ENCODE measurements at regions not wholly inside any gene's neighbourhood (a gene's known extent, or its start where the extent isn't known, plus 50 kb on each side); places are given as distances from the start of the nearest gene placed in this dataset.

- H3K27me3 ChIP-seq (ENCODE audit: control insufficient read depth in 1 of 2, insufficient read depth in 2 of 2, low read length in 2 of 2) = no peaks in the 10 kb centered on the region
- ATAC-seq (no peak), FAIRE-seq (no peak), DNase-seq (ENCODE audit: low spot score) (no peak)
- H2AFZ ChIP-seq (ENCODE audit: low read length) = no peak overlapping the region
- H3K9ac ChIP-seq (ENCODE audit: insufficient read depth, low read depth, low read length) = no peak overlapping the region
- H3K36me3 ChIP-seq (replicated peaks in 1 of 2; ENCODE audit: control insufficient read depth in 1 of 2, insufficient read depth in 2 of 2, low read length in 2 of 2) = no peaks in the 10 kb centered on the region
- WGBS (ENCODE audit: low lambda C conversion rate) = 38% methylated on average over 4 of the region's 4 CpGs
- H4K20me1 ChIP-seq (ENCODE audit: insufficient read depth, low read length) = no peaks in the 10 kb centered on the region
- no TSS peak for BruUV-seq (replicated peaks)
- H3K4me1 ChIP-seq (ENCODE audit: insufficient read depth, low read length) = no peaks in the 10 kb centered on the region
- intact Hi-C loops (cut with micrococcal nuclease; ENCODE audit: unreplicated experiment) (no loop called here), in situ Hi-C loops (cut with HindIII; ENCODE audit: extremely low pct_ligation_motif_present, low pct_unique_long_range_greater_than_20kb) (no loop called here)
- TF ChIP-seq ZKSCAN1 (IDR thresholded peaks at IDR 0.05; ENCODE audit: low read length) = no peak
- TF ChIP-seq TOPORS (CRISPR knock-in tag; IDR thresholded peaks at IDR 0.05) = no peak
- no peak for TF ChIP-seq ZNF232 (CRISPR knock-in tag; IDR thresholded peaks at IDR 0.05; ENCODE audit: borderline replicate concordance)
- no peak for TF ChIP-seq FOSL2 (CRISPR knock-in tag; IDR thresholded peaks at IDR 0.05)
- no peak for TF ChIP-seq ZNF704 (CRISPR knock-in tag; IDR thresholded peaks at IDR 0.05; ENCODE audit: borderline replicate concordance)
- peak; percentile 40 to 79 for TF ChIP-seq MAFK (conservative IDR thresholded peaks at IDR 0.05 in 1 of 2, IDR thresholded peaks at IDR 0.05 in 1 of 2; ENCODE audit: low read length in 2 of 2)
- no peak for TF ChIP-seq EEA1 (CRISPR knock-in tag; IDR thresholded peaks at IDR 0.05; ENCODE audit: borderline replicate concordance)
- peak; percentile 61 for TF ChIP-seq MAFF (IDR thresholded peaks at IDR 0.05; ENCODE audit: low read depth, low read length)
- no peaks in the 10 kb centered on the region for H3K9me3 ChIP-seq (ENCODE audit: low read length)
- H3K27ac ChIP-seq (ENCODE audit: extremely low read length, insufficient read depth, low read length) = no peak overlapping the region
- no peak overlapping the region for H3K4me3 ChIP-seq (replicated peaks in 1 of 3; ENCODE audit: insufficient read depth in 1 of 3, low read depth in 2 of 3, low read length in 3 of 3)
- CTCF ChIA-PET (ENCODE audit: low intra/inter-chr PET ratio, low total read pairs) = no interaction called here
- H3K79me2 ChIP-seq (ENCODE audit: insufficient read depth, low read length) = no peaks in the 10 kb centered on the region
- POLR2A ChIA-PET = no interaction called here
- no peak overlapping the region for H3K4me2 ChIP-seq (ENCODE audit: low read depth, low read length)
These were observed 92.5 kb upstream of the ATP6AP2 start for GRCh38 chrX:40488296-40488695.

- ChIA-PET POLR2A (no interaction called here), CTCF (ENCODE audit: low intra/inter-chr PET ratio, low total read pairs) (no interaction called here)
- H4K20me1 ChIP-seq (ENCODE audit: insufficient read depth, low read length) = no peaks in the 10 kb centered on the region
- no peaks in the 10 kb centered on the region for H3K27me3 ChIP-seq (ENCODE audit: control insufficient read depth in 1 of 2, insufficient read depth in 2 of 2, low read length in 2 of 2)
- H3K79me2 ChIP-seq (ENCODE audit: insufficient read depth, low read length) = no peaks in the 10 kb centered on the region
- in situ Hi-C loops (cut with HindIII; ENCODE audit: extremely low pct_ligation_motif_present, low pct_unique_long_range_greater_than_20kb) = no loop called here
- DNase-seq (ENCODE audit: low spot score) (no peak), FAIRE-seq (no peak), ATAC-seq (no peak)
- no peak overlapping the region for H3K9ac ChIP-seq (ENCODE audit: insufficient read depth, low read depth, low read length)
- H2AFZ ChIP-seq (ENCODE audit: low read length) = no peak overlapping the region
- H3K9me3 ChIP-seq (ENCODE audit: low read length) = no peaks in the 10 kb centered on the region
- no peak overlapping the region for H3K4me3 ChIP-seq (replicated peaks in 1 of 3; ENCODE audit: insufficient read depth in 1 of 3, low read depth in 2 of 3, low read length in 3 of 3)
- 0% methylated on average over 1 of the region's 1 CpG for WGBS (ENCODE audit: low lambda C conversion rate)
- H3K4me2 ChIP-seq (ENCODE audit: low read depth, low read length) = no peak overlapping the region
- no peaks in the 10 kb centered on the region for H3K36me3 ChIP-seq (replicated peaks in 1 of 2; ENCODE audit: control insufficient read depth in 1 of 2, insufficient read depth in 2 of 2, low read length in 2 of 2)
- no peak overlapping the region for H3K27ac ChIP-seq (ENCODE audit: extremely low read length, insufficient read depth, low read length)
- H3K4me1 ChIP-seq (ENCODE audit: insufficient read depth, low read length) = no peaks in the 10 kb centered on the region
- intact Hi-C loops (cut with micrococcal nuclease; ENCODE audit: unreplicated experiment) = no loop called here
- no TSS peak for BruUV-seq (replicated peaks)
- TF ChIP-seq LBX2 (CRISPR knock-in tag; IDR thresholded peaks at IDR 0.05; ENCODE audit: borderline replicate concordance) (no peak), ZNF44 (CRISPR knock-in tag; IDR thresholded peaks at IDR 0.05) (no peak), IRF2 (CRISPR knock-in tag; IDR thresholded peaks at IDR 0.05) (no peak), MZF1 (CRISPR knock-in tag; IDR thresholded peaks at IDR 0.05; ENCODE audit: borderline replicate concordance) (no peak), IKZF4 (CRISPR knock-in tag; IDR thresholded peaks at IDR 0.05; ENCODE audit: borderline replicate concordance, low read depth, not compliant biosample characterization) (no peak), ZNF772 (CRISPR knock-in tag; IDR thresholded peaks at IDR 0.05) (no peak), E2F2 (CRISPR knock-in tag; IDR thresholded peaks at IDR 0.05; ENCODE audit: borderline replicate concordance) (no peak), SAFB2 (CRISPR knock-in tag; IDR thresholded peaks at IDR 0.05; ENCODE audit: borderline replicate concordance, low read depth) (no peak)
These were observed 94.8 kb upstream of the ATP6AP2 start for GRCh38 chrX:40485973-40486372.

Measured in HepG2 (cell line).